B cell (primary cell): ENCODE measurements at regions not wholly inside any gene's neighbourhood (a gene's known extent, or its start where the extent isn't known, plus 50 kb on each side); places are given as distances from the start of the nearest gene placed in this dataset.

Source experiments
- EZH2 ChIP-seq: IDR thresholded peaks from 2 replicates; pipeline ENCODE4 v1.6.1; 2012; ENCODE audit warnings: borderline replicate concordance, low read depth, mild to moderate bottlenecking, moderate library complexity, low read length; ENCODE audit not compliant: insufficient read depth, poor library complexity, severe bottlenecking
- TF ChIP-seq, protein P1 (sequence below): fragments of 200-600 bp; IDR thresholded peaks from one replicate; pipeline ENCODE4 v1.8.0; 2022; ENCODE audit warnings: antibody characterized with exemption, mild to moderate bottlenecking

DNA sequence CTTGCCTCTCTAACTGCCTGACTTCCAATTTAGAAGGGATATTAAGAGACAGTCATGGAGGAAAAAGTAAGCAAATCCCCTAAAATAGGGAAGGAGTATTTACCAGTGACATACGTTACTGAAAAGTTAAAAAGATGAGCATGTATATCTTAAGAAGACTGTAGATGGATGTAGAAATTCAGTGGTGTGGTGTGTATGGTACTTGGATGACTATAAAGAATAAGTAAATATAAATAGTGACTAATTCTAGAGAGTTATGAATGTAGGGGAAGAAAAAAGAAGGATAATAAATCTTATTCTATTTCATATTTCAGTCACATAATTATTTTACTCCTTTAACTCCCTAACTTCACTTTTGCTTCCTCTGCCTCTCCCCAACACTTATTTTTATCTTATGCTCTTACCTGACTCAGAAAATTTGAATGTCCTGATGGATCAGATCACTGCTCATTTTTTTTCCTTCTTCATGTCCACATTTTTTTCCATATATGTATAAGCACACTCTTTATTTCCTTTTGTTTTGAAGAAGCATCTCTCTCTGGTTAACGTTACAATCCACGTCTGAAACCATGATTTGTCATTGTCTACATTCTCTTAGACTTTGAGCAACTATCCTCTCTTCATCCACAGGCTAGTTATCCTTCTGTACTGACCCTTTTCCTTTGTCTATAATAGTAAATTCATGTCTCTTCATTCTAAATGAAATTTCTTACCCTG is 422.7 kb upstream of the SYT1 start:
- TF ChIP-seq, protein P1, sequence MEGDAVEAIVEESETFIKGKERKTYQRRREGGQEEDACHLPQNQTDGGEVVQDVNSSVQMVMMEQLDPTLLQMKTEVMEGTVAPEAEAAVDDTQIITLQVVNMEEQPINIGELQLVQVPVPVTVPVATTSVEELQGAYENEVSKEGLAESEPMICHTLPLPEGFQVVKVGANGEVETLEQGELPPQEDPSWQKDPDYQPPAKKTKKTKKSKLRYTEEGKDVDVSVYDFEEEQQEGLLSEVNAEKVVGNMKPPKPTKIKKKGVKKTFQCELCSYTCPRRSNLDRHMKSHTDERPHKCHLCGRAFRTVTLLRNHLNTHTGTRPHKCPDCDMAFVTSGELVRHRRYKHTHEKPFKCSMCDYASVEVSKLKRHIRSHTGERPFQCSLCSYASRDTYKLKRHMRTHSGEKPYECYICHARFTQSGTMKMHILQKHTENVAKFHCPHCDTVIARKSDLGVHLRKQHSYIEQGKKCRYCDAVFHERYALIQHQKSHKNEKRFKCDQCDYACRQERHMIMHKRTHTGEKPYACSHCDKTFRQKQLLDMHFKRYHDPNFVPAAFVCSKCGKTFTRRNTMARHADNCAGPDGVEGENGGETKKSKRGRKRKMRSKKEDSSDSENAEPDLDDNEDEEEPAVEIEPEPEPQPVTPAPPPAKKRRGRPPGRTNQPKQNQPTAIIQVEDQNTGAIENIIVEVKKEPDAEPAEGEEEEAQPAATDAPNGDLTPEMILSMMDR = no peak
- no peak for TF ChIP-seq EZH2
